Stimulated activated CD4-positive, alpha-beta T cell treated with anti-CD3 and anti-CD28 coated beads, Interleukin-12 subunit alpha, Interleukin-12 subunit beta, amount 100 ng/mL, for 48 hours (primary cell): ENCODE measurements at regions not wholly inside any gene's neighbourhood (a gene's known extent, or its start where the extent isn't known, plus 50 kb on each side); places are given as distances from the start of the nearest gene placed in this dataset.
"Not testable (repeated sequence)": the region's sequence is repeated elsewhere in the genome, so short reads cannot be mapped to it uniquely, and the experiment has no call there.

Experiments used
- DNase-seq, 3 donors: peaks; one replicate each; pipeline ENCODE4 v3.0.0-alpha.2; 2020; ENCODE audit warnings: low read depth in 2 of 3, low spot score in 1 of 3

DNA sequence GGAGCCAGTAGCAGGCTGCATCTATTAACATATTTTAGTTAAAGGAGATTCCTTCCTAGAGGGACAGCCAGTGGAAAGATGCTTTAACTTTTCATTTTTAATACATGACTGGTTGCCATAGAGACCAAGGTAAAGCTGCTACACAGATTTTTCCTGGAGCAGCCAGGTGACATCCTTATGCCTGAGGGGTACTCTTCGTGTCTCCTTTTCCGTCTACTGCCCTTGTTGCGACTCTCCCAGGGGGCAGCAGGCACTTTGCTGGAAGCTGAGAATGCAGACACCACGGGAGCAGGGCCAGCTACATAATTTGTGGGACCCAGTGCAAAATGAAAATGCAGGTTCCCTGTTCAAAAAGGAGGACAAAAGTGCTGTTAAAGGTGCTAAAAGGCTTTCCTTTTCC is 340.4 kb downstream of the CEP170 start:
- not testable (repeated sequence) for DNase-seq

DNA sequence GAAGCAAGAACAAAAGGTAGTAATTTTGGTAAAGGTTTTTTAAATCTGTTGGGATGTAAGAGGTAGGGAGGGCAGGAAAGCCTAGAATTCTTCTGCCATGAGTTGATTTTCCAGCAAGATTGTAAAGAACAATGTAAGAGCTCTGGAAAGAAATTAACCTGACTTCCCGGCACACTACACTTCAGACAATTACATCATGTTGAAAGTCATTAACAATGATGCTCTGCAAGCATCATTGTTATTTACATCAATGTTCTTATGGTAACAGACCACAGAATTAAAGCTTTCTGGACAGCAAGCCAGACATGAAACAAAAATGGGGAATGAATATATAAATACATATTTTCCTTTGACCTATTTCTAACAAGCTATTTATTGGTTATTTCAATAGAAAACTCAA is 342.2 kb downstream of the CEP170 start:
- DNase-seq: not testable (repeated sequence)

GRCh38 chr1:242900558-242900957 is 354.5 kb downstream of the CEP170 start:
- not testable (repeated sequence) for DNase-seq

GRCh38 chr1:242890192-242890741 is 364.8 kb downstream of the CEP170 start:
- DNase-seq: no peak

DNA sequence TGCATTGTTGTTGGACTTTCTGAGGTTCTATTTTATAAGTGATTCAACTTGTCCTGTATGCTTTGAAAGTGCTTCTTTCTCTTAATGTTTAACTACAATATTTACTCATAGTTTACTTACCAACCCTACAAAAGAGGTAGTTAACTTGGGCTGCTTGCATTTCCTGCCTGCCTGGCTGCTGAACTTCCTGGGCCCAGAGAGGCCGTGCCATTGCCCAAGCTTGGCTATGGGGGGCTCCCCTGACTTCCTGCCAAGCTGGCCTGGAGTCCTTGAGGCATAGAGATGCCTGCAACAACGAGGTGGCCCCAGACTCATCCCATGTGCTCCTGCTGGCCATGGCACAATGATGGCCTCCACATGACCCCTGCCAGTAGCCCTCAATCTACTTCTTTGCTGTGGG is 361.6 kb upstream of the PLD5 start:
- no peak for DNase-seq

GRCh38 chr1:242880022-242880421 is 355.5 kb upstream of the PLD5 start:
- DNase-seq: not testable (repeated sequence)

DNA sequence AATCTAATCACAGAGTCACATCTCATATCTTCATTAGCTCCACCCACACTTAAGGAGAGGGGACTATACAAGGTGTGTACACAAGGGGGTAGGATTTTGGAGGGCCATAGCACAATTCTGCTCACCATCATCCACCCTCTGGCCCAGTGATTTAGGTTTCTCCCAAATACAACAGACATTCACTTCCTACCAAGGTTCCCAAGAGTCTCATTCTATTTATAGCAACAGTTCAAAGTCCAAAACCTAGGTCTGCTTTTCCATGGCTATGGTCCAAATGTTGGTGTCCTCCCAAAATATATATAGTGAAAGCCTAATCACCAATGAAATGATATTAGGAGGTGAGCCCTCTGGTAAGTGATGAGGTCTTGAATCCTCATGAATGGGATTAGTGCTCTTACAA is 353.2 kb upstream of the PLD5 start:
- no peak for DNase-seq

- no peak for DNase-seq
These were observed 352.7 kb upstream of the PLD5 start for GRCh38 chr1:242877229-242877628.

DNA sequence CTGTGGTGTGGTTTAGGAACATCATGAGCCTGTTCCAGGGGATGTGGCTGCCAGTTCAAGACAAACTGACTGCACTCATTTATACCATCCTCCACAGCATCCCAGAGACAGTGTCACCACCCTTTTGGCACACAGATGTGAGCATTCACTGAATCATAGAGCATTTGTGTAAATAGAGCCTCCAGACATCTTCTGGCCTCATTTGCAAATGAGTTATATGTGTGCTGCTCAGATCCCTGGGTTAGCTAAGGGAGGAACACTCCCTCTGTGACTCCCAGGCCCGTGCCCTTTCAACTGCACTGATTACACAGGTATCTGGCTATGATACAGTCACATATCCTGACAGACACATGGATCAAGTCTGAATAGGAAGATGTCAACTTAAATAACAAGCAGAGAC is 351.5 kb upstream of the PLD5 start:
- DNase-seq: no peak

DNA sequence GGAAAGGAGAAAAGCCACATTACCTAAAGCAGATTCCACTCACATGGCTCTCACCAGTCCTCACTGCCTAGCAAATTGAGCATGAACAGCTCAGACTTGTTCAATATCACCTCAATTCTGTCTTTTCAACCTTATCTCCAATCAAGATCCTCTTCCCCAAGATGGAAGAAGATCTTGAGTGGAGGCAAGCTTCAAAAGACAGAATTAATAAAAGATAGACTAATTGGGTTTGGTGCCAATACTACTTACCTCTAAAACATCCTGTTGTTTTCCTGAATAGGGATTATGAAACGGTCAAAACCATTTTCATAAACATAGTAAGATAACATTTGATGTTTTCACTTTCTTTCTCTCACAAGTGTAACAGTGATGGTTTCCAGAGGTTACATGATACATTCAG is 349.2 kb upstream of the PLD5 start:
- no peak for DNase-seq

DNA sequence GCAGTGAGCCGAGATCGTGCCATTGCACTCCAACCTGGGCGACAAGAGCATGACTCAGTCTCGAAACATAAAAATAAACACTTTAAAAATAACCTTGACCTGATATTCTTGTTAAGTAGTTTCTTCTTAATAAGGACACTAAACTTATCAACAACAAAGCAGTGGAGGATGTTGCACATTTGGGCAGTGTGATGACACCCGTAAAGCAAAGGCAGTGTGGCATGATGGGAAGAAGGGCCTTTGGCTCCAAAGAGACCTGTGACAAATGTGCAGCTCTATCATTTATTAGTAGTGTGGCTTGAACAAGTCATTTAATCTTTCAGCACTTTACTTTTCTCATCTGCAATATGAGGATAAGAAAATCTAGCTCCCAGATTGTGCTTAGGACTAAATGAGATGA is 348.0 kb upstream of the PLD5 start:
- DNase-seq: no peak

DNA sequence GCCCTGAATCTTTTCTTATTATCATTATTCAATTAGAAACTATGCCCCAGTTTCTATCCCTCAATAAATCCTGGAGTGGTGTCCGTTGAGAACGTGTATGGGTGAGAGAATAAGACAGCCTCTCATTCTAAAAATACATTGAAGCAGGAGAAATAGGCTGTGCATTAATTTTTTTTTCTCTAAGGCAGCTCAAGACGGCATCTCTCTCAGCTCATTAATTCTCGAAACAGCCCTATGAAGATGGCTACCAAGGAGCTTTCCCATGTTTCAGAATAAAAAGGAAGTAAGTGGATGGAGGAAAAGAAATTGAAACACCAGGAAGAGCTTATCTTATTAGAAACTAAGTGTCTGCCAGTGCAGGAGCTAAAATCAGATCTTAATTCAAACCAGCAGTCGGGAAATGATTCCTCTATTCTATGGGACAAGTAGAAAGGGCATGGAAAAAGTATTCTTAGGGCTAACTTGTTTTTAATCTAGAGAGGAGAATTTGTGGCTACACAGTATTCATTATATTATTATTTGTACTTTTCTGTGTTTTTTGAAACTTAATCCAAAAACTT is 347.1 kb upstream of the PLD5 start:
- no peak for DNase-seq

DNA sequence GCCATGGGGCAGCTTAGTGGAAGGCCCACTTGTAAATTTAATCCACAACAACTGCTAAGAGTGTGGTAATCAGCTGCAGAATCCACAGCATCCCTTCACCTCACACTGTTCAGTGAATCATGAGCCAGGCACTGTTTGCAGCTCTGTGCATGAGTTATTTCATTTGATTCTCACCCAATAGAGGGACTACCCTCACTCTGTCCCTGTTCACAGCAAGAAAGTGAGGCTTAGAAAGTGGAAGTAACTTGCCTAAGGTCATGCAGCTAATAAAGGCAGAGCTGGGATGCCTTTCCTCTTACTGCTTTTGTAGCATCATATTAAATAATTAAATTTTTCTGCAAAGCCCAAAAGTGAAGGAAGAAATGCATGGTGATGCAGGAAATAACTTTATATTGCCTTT is 346.5 kb upstream of the PLD5 start:
- no peak for DNase-seq

GRCh38 chr1:242856289-242856688 is 331.8 kb upstream of the PLD5 start:
- DNase-seq: no peak

DNA sequence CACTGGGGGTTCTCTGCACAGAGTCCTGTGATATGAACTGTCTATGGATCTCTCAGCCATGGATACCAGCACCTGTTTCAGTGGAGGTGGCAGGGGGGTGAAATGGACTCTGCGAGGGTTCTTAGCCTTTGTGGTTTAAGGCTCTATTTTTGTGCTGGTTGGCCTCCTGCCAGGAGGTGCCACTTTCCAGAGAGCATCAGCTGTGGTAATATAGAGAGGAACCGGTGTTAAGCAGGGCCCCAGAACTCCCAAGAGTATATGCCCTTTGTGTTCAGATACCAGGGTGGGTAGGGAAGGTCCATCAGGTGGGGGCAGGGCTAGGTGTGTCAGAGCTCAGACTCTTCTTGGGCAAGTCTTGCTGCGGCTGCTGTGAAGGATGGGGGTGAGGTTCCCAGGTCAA is 330.0 kb upstream of the PLD5 start:
- DNase-seq: no peak

GRCh38 chr1:242847390-242847993 is 323.0 kb upstream of the PLD5 start:
- no peak for DNase-seq

- DNase-seq: no peak
These were observed 317.6 kb upstream of the PLD5 start for GRCh38 chr1:242842094-242842493.

- DNase-seq: no peak
These were observed 314.6 kb upstream of the PLD5 start for GRCh38 chr1:242839101-242839500.

GRCh38 chr1:242836423-242836822 is 311.9 kb upstream of the PLD5 start:
- DNase-seq: no peak

GRCh38 chr1:242828828-242829227 is 304.3 kb upstream of the PLD5 start:
- DNase-seq: no peak

GRCh38 chr1:242828199-242828598 is 303.7 kb upstream of the PLD5 start:
- DNase-seq: no peak

- DNase-seq: no peak
These were observed 303.0 kb upstream of the PLD5 start for GRCh38 chr1:242827538-242827937.

DNA sequence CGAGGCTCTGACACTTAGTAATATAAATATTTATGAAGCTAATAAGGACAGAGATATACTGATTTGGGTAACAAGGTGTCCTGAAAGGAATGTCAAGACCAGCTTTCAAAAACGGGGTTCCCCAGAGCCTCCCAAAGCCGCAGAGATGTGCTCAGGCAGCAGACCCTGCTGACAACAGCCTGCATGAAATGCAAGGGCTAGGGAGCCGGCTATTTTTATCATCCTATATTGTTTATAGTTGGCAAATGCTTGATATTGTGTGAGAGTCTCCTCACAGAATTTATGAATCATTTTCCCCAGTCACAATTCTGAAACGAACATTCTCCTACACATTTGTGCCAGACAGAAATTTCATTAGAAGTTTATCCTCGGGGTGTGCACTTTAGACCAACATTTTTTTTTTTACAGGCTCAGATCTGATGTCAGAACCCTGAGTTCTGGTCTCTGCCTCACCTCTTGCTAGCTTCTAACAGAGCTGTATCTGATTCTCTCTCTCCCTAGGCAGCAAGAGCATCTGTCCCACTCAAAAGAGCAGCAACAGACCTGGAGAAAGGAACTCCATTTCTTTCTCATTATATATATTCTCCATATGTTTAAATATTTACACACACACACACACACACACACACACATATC is 302.3 kb upstream of the PLD5 start:
- no peak for DNase-seq
